Natural killer cell treated with Interleukin-12 subunit alpha and Interleukin-12 subunit beta and Interleukin-15 and Interleukin-18, amount 100 ng/mL, for 72 hours (primary cell): ENCODE measurements at regions not wholly inside any gene's neighbourhood (a gene's known extent, or its start where the extent isn't known, plus 50 kb on each side); places are given as distances from the start of the nearest gene placed in this dataset.
"Not testable (repeated sequence)": the region's sequence is repeated elsewhere in the genome, so short reads cannot be mapped to it uniquely, and the experiment has no call there.

Experiments used
- ATAC-seq, 2 donors: fragments of 150-1000 bp; cut with Tn5 transposase in 1 of 2; sonication (Bioruptor Pico), chemical (Tn5 transposase) in 1 of 2; 2 replicates each; pipeline ENCODE4 v1.10.0; 2021
- DNase-seq: peaks from one replicate; pipeline ENCODE4 v3.0.0; 2022; ENCODE audit warnings: low spot score
- H3K27ac Mint-ChIP-seq, 2 donors: 1 replicate in 1 of 2; 2 replicates in 1 of 2; pipeline ENCODE4 v1.8.0; 2022; ENCODE audit warnings: mixed read lengths in 2 of 2, mild to moderate bottlenecking in 1 of 2, moderate library complexity in 1 of 2
- H3K27me3 Mint-ChIP-seq, 2 donors: 1 replicate in 1 of 2; 2 replicates in 1 of 2; pipeline ENCODE4 v1.8.0; 2022; ENCODE audit warnings: mixed read lengths in 2 of 2
- H3K36me3 Mint-ChIP-seq: one replicate; pipeline ENCODE4 v1.8.0; 2022; ENCODE audit warnings: mixed read lengths
- H3K4me1 Mint-ChIP-seq, 2 donors: 1 replicate in 1 of 2; 2 replicates in 1 of 2; pipeline ENCODE4 v1.8.0; 2022; ENCODE audit warnings: low read depth in 2 of 2, mixed read lengths in 2 of 2, mild to moderate bottlenecking in 1 of 2
- H3K4me3 Mint-ChIP-seq: one replicate; pipeline ENCODE4 v1.8.0; 2022; ENCODE audit warnings: mixed read lengths
- H3K9me3 Mint-ChIP-seq: 2 replicates; pipeline ENCODE4 v1.8.0; 2022; ENCODE audit warnings: mixed read lengths

DNA sequence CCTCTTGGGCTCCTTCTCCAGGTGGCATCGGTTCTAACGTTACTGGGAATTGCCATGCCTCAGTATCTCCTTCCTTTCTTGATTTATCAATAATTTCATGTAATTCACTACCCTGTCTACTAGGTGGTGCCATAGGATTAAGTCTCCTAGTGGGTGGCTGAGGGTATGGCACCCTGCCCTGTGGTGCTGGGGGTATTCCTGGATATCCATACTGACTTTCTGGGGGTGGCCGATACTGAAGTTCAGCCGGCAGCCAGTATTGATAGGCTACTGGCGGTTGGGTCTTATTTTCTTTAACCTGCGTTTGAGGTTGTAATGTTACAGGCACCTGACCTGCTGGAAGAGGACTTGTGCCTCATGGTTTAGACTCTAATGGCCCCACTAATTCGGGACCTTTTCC lies 699.4 kb upstream of the CDH6 start:
- H3K27me3 Mint-ChIP-seq, H3K4me1 Mint-ChIP-seq, ATAC-seq, H3K9me3 Mint-ChIP-seq, H3K27ac Mint-ChIP-seq, DNase-seq, H3K4me3 Mint-ChIP-seq, H3K36me3 Mint-ChIP-seq: not testable (repeated sequence)

DNA sequence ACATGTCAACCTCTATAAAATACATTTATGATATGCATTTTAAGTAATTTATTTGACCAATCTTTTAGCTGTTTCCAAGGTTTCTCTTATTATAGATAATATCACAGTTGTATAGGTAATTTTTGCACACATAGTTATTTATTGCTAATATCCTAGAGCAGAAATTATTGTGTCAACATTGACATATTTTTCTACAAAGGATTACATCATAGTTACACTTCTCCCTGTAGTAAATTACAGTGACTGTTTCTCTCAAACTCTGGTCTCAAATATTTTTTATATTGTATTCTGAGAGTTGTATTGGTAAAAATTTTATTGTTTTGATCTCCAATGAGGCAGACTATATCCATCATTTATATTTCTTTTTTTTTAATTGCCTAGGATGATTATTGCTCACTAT lies 714.4 kb upstream of the CDH6 start:
- ATAC-seq = no peak
- Mint-ChIP-seq H3K27me3 (no peaks in the 10 kb centered on the region), H3K36me3 (peaks cover 14% of the 10 kb centered on the region), H3K27ac (no peak overlapping the region), H3K4me3 (no peak overlapping the region), H3K9me3 (peaks cover 33% of the 10 kb centered on the region), H3K4me1 (no peaks in the 10 kb centered on the region)
- DNase-seq = no peak

GRCh38 chr5:30475429-30475828 lies 718.1 kb upstream of the CDH6 start:
- peaks cover 27% of the 10 kb centered on the region for H3K9me3 Mint-ChIP-seq
- H3K4me1 Mint-ChIP-seq = no peaks in the 10 kb centered on the region
- no peaks in the 10 kb centered on the region for H3K27me3 Mint-ChIP-seq
- no peak overlapping the region for H3K27ac Mint-ChIP-seq
- DNase-seq (no peak), ATAC-seq (no peak)
- peaks cover 14% of the 10 kb centered on the region for H3K36me3 Mint-ChIP-seq
- H3K4me3 Mint-ChIP-seq = no peak overlapping the region

GRCh38 chr5:30469691-30470090 lies 723.8 kb upstream of the CDH6 start:
- Mint-ChIP-seq H3K4me3 (no peak overlapping the region), H3K27ac (no peak overlapping the region), H3K27me3 (no peaks in the 10 kb centered on the region), H3K9me3 (peaks cover 16% of the 10 kb centered on the region), H3K36me3 (peaks cover 16% of the 10 kb centered on the region), H3K4me1 (no peaks in the 10 kb centered on the region)
- no peak for ATAC-seq
- DNase-seq = no peak

DNA sequence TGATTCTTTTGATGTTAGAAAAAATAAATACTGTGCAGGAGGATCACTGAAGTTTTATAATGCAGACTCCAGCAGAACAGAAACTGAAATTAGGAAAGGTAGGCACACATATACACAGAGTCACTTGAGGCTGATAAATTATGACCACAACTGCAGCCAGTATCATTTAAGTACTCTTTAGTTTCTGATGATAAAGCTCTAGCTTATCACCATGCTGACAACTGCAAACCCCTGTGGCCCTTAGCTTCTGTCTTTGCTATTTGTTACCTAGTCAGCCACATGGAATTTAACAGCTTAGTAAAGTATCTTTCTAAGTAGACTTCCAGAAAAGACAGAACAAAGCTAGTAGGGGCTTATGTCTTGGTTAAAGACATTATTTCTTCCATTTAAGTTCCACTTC lies 734.8 kb upstream of the CDH6 start:
- DNase-seq (no peak), ATAC-seq (no peak)
- Mint-ChIP-seq H3K27ac (no peak overlapping the region), H3K27me3 (no peaks in the 10 kb centered on the region), H3K4me1 (no peaks in the 10 kb centered on the region), H3K9me3 (peaks cover 13% of the 10 kb centered on the region), H3K4me3 (no peak overlapping the region), H3K36me3 (no peaks in the 10 kb centered on the region)

DNA sequence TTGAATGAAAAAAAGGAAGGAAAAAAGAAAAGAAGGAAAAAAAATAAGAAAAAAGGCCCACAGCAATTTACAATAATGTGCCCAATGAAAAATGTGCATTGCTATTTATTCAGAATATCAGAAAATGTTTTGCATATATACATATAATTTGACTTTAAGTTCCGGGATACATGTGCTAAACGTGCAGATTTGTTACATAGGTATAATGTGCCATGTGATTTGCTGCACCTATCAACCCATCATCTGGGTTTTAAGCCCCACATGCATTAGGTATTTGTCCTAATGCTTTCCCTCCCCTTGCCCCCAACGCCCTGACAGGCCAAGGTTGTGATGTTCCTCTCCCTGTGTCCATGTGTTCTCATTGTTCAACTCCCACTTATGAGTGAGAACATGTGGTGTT lies 738.0 kb upstream of the CDH6 start:
- DNase-seq, H3K4me1 Mint-ChIP-seq, ATAC-seq, H3K4me3 Mint-ChIP-seq, H3K27me3 Mint-ChIP-seq, H3K36me3 Mint-ChIP-seq, H3K27ac Mint-ChIP-seq: not testable (repeated sequence)
- H3K9me3 Mint-ChIP-seq = peaks cover 24% of the 10 kb centered on the region

DNA sequence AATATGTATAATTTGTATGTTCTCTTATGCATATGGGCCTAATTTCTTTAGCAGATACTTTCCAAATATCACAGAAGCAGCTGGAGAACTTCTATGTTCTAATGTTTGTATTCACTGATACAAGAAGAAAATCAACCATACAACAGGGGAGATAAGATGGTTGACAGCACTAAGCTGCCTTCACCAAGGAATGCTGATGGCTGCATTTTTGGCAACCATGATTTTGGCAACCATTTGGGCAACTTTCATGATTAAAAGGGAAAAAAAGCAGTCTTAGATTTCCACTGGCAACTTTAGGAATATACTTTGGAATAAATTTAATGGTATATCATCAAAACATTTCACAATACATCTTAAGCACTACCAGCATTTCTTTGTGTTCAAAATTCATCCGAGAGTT lies 740.3 kb upstream of the CDH6 start:
- H3K4me3 Mint-ChIP-seq = no peak overlapping the region
- ATAC-seq = no peak
- H3K9me3 Mint-ChIP-seq = peaks cover 26% of the 10 kb centered on the region
- no peaks in the 10 kb centered on the region for H3K4me1 Mint-ChIP-seq
- H3K36me3 Mint-ChIP-seq = peaks cover 7% of the 10 kb centered on the region
- no peak overlapping the region for H3K27ac Mint-ChIP-seq
- DNase-seq = no peak
- no peaks in the 10 kb centered on the region for H3K27me3 Mint-ChIP-seq

GRCh38 chr5:30450153-30450552 lies 743.3 kb upstream of the CDH6 start:
- Mint-ChIP-seq H3K4me3 (no peak overlapping the region), H3K27ac (no peak overlapping the region), H3K36me3 (peaks cover 12% of the 10 kb centered on the region), H3K4me1 (no peaks in the 10 kb centered on the region), H3K9me3 (peaks cover 25% of the 10 kb centered on the region), H3K27me3 (no peaks in the 10 kb centered on the region)
- no peak for DNase-seq
- no peak for ATAC-seq

DNA sequence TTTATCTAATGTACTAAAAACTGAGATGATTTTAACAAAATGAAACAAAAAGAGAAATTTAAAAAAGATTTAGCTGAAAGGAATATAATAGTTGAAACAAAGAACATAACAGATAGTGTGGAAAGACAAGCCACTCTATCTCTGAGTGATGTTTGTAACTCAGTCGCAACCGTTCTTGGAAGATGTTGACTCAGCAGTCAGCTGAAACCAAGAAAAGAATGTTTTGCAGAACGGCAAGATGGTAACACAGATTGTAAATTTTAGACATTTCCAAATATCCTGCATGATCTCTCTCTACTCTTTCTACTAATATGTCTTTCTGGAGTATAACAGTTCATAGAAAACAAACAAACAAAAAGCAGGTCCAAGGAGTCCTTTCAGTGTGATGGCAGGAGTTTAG lies 746.1 kb upstream of the CDH6 start:
- ATAC-seq (no peak), DNase-seq (no peak)
- H3K27me3 Mint-ChIP-seq = no peaks in the 10 kb centered on the region
- no peak overlapping the region for H3K4me3 Mint-ChIP-seq
- peaks cover 17% of the 10 kb centered on the region for H3K9me3 Mint-ChIP-seq
- H3K36me3 Mint-ChIP-seq = peaks cover 12% of the 10 kb centered on the region
- no peaks in the 10 kb centered on the region for H3K4me1 Mint-ChIP-seq
- no peak overlapping the region for H3K27ac Mint-ChIP-seq

GRCh38 chr5:30446456-30446855 lies 747.0 kb upstream of the CDH6 start:
- Mint-ChIP-seq H3K9me3 (peaks cover 23% of the 10 kb centered on the region), H3K27ac (no peak overlapping the region), H3K4me1 (no peaks in the 10 kb centered on the region), H3K27me3 (no peaks in the 10 kb centered on the region), H3K4me3 (no peak overlapping the region), H3K36me3 (peaks cover 12% of the 10 kb centered on the region)
- DNase-seq (no peak), ATAC-seq (no peak)

DNA sequence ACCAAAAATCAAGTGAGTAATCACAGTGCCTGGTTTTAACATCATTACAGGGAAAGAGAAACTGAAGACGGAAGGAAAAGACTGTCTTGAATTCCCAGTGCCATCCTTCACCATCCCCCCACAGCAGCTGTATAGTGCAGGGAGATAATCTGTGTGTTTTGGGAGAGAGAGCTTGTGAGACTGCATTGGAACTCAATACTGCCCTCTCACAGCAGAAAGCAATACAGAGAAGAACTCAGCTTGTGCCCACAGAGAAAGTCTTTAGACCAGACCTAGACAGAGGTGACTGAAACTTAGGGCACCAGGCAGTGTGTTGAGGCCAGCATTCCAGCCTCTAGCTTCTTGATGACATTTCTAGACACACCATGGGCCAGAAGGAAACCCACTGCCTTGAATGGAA lies 754.7 kb upstream of the CDH6 start:
- DNase-seq (no peak), ATAC-seq (no peak)
- H3K27ac Mint-ChIP-seq = no peak overlapping the region
- no peak overlapping the region for H3K4me3 Mint-ChIP-seq
- H3K4me1 Mint-ChIP-seq = no peaks in the 10 kb centered on the region
- H3K36me3 Mint-ChIP-seq = peaks cover 7% of the 10 kb centered on the region
- H3K9me3 Mint-ChIP-seq = peaks cover 37% of the 10 kb centered on the region
- no peaks in the 10 kb centered on the region for H3K27me3 Mint-ChIP-seq

- ATAC-seq = no peak
- Mint-ChIP-seq H3K4me3 (no peak overlapping the region), H3K9me3 (peaks cover 31% of the 10 kb centered on the region), H3K36me3 (peaks cover 7% of the 10 kb centered on the region), H3K4me1 (no peaks in the 10 kb centered on the region), H3K27me3 (no peaks in the 10 kb centered on the region), H3K27ac (no peak overlapping the region)
- DNase-seq = no peak
These were observed 756.8 kb upstream of the CDH6 start for GRCh38 chr5:30436691-30437090.

- H3K27ac Mint-ChIP-seq, H3K4me3 Mint-ChIP-seq, H3K36me3 Mint-ChIP-seq, H3K27me3 Mint-ChIP-seq, ATAC-seq, H3K4me1 Mint-ChIP-seq, DNase-seq: not testable (repeated sequence)
- peaks cover 23% of the 10 kb centered on the region for H3K9me3 Mint-ChIP-seq
These were observed 764.5 kb upstream of the CDH6 start for GRCh38 chr5:30428866-30429407.

DNA sequence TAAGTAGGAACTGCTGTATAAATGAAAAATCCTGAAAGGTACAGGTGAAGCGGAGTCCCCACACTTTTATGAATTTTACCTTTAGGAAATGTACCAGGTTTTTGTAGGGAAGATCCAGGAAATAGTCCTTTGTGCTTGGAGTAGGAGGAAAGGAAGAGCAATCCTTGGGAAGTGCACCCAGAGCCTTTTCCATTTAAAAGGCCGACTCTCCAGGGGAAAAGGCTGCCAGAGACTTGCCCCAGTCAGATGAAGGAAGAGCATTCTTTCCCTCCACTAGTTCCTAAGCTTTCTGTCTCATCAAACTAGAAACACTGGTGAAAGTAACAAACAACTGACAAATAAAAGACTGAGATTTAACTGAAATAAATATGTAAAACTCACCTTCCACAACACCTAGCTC lies 779.4 kb upstream of the CDH6 start:
- H3K9me3 Mint-ChIP-seq = peaks cover 20% of the 10 kb centered on the region
- no peaks in the 10 kb centered on the region for H3K27me3 Mint-ChIP-seq
- H3K27ac Mint-ChIP-seq = no peak overlapping the region
- ATAC-seq (no peak), DNase-seq (no peak)
- H3K36me3 Mint-ChIP-seq = peaks cover 1% of the 10 kb centered on the region
- no peaks in the 10 kb centered on the region for H3K4me1 Mint-ChIP-seq
- no peak overlapping the region for H3K4me3 Mint-ChIP-seq

- no peak overlapping the region for H3K27ac Mint-ChIP-seq
- H3K4me3 Mint-ChIP-seq = no peak overlapping the region
- no peak for DNase-seq
- peaks cover 5% of the 10 kb centered on the region for H3K36me3 Mint-ChIP-seq
- peaks cover 25% of the 10 kb centered on the region for H3K9me3 Mint-ChIP-seq
- no peaks in the 10 kb centered on the region for H3K27me3 Mint-ChIP-seq
- H3K4me1 Mint-ChIP-seq = no peaks in the 10 kb centered on the region
- no peak for ATAC-seq
These were observed 779.9 kb upstream of the CDH6 start for GRCh38 chr5:30413540-30413939.
